RWPE1 (cell line): ENCODE measurements at regions not wholly inside any gene's neighbourhood (a gene's known extent, or its start where the extent isn't known, plus 50 kb on each side); places are given as distances from the start of the nearest gene placed in this dataset.
A peak's percentile ranks its signal among the peaks of the same experiment; 100 is the strongest.
"Not testable (repeated sequence)": the region's sequence is repeated elsewhere in the genome, so short reads cannot be mapped to it uniquely, and the experiment has no call there.

ENCODE experiments used
- CTCF ChIA-PET: fragments of 350-600 bp; sonication (Branson Sonifier 250); formaldehyde crosslinking; extraction: SDS; loops from one replicate; lab custom pipeline; 2021; lab: Yijun Ruan, JAX
- POLR2A ChIA-PET: fragments of 400-600 bp; formaldehyde crosslinking; extraction: SDS; loops from one replicate; lab custom pipeline; 2020; ENCODE audit warnings: antibody characterized with exemption; ENCODE audit not compliant: low non-redundant PET; lab: Yijun Ruan, JAX
- DNase-seq: peaks from one replicate; pipeline ENCODE4 v3.0.0; 2012; ENCODE audit warnings: low spot score
- H3K27ac ChIP-seq: fragments of 450-650 bp; 2 replicates; pipeline ENCODE4 v1.5.1; 2017
- CTCF ChIP-seq: fragments of 450-650 bp; conservative IDR thresholded peaks from 2 replicates; pipeline ENCODE4 v1.5.1; 2017; ENCODE audit warnings: low read depth, mild to moderate bottlenecking

DNA sequence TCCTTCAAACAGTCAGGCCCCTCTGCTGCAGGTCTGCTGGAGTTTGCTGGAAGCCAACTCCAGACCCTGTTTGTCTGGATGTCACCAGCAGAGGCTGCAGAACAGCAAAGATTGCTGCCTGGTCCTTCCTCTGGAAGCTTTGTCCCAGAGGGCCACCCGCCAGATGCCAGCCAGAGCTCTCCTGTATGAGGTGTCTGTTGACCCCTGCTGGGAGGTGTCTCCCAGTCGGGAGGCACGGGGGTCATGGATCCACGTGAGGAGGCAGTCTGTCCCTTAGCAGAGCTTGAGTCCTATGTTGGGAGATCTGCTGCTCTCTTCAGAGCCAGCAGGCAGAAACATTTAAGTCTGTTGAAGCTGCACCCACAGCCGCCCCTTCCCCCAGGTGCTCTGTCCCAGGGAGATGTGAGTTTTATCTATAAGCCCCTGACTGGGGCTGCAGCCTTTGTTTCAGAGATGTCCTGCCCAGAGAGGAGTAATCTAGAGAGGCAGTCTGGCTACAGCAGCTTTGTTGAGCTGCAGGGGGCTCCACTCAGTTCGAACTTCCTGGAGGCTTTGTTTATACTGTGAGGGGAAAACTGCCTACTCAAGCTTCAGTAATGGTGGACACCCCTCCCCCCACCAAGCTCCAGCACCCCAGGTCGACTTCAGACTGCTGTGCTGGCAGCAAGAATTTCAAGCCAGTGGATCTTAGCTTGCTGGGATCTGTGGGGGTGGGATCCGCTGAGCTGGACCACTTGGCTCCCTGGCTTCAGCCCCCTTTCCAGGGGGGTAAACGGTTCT lies 72.1 kb downstream of the OGFRL1 start:
- CTCF ChIA-PET, POLR2A ChIA-PET, DNase-seq, H3K27ac ChIP-seq: not testable (repeated sequence)

DNA sequence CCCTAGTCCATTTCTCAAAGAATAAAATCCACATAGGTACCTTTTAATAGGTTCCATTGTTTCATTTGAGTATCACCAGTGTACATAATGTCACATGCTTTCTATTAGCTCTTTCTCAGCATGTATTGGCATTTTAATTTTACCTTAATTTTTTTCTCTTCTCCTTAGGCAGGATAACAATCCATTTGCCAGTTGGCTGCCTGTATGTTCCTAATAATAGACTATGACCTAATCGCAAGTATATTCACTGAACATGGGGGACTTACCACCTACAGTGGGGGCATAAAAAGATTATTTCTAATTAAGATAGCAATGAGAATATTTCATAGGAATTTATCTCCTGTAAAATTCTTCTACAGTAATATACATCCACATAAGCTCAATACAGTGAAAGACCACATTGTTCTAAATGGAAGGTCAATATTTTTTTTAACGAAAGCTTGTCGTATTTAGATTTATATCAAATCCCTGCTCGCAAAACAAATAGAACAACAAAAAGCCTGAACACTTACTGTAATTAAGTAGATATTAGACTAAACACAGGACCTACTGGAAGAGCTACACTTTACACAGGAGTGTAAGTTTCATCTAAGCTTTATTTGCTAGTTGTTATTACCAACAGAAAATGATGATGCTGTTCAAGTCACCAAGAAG lies 76.4 kb downstream of the OGFRL1 start:
- CTCF ChIA-PET, result interaction anchor here (0.6 to 0.7 kb wide), 2 partner anchors 152 to 155 kb away, joined by 4 read pairs; no protein-coding TSS in a partner anchor

GRCh38 chr6:71367756-71368155 lies 79.1 kb downstream of the OGFRL1 start:
- ChIA-PET CTCF (no interaction called here), POLR2A (no interaction called here)
- TF ChIP-seq CTCF, result no peak

More for the DNA sequence above, 76.4 kb downstream of the OGFRL1 start:
- POLR2A ChIA-PET, result interaction anchor here (0.6 kb wide), 1 partner anchor 22 kb away, joined by 5 read pairs; no protein-coding TSS in a partner anchor
- H3K27ac ChIP-seq, result no peak overlapping the region
- DNase-seq, result no peak
- TF ChIP-seq CTCF, result no peak

DNA sequence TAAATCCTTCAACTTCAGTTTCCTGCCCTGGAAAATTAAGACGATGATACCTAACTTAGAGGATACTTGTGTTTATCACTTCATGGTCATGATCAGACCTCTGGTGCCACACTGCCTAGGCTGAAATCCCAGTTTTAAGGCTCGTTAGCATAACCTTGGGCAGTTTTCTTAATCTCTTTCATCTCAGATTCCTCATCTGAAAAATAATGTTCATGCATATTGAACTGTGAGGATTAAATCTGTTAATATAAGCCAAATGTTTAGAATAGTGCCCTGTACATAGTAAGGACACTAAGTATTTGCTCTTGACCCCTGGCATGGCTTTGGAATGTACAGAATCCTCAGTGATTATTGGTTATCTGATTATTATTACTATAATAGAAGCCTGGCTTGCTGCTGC lies 79.7 kb downstream of the OGFRL1 start:
- no peak overlapping the region for H3K27ac ChIP-seq
- CTCF ChIA-PET, result interaction anchor here (0.7 kb wide), 1 partner anchor 150 kb away, joined by 3 read pairs; no protein-coding TSS in a partner anchor
- DNase-seq, result no peak
- POLR2A ChIA-PET, result no interaction called here
- no peak for TF ChIP-seq CTCF

More at GRCh38 chr6:71367756-71368155, 79.1 kb downstream of the OGFRL1 start:
- no peak overlapping the region for H3K27ac ChIP-seq
- DNase-seq, result peak; percentile 31

- ChIA-PET CTCF (interaction anchor here (0.7 kb wide), 1 partner anchor 24 kb away, joined by 3 read pairs; no protein-coding TSS in a partner anchor), POLR2A (no interaction called here)
- no peak for TF ChIP-seq CTCF
- DNase-seq, result no peak
- H3K27ac ChIP-seq, result no peak overlapping the region
These were observed 82.9 kb downstream of the OGFRL1 start for GRCh38 chr6:71371559-71371958.

- no peak overlapping the region for H3K27ac ChIP-seq
- no peak for TF ChIP-seq CTCF
- CTCF ChIA-PET, result no interaction called here
- POLR2A ChIA-PET, result no interaction called here
- DNase-seq, result no peak
These were observed 85.3 kb downstream of the OGFRL1 start for GRCh38 chr6:71373943-71374342.
